Breast epithelium (tissue), 4 donors: ENCODE measurements at regions not wholly inside any gene's neighbourhood (a gene's known extent, or its start where the extent isn't known, plus 50 kb on each side); places are given as distances from the start of the nearest gene placed in this dataset.

Experiments
- DNase-seq, 2 donors: peaks; one replicate each; pipeline ENCODE4 v3.0.0-alpha.2; 2019; ENCODE audit warnings: low spot score in 2 of 2
- H3K27ac ChIP-seq, 2 donors: fragments of 200-600 bp; sonication (generic) in 1 of 2; one replicate each; pipeline ENCODE4 v1.5.1; 2016 to 2019; ENCODE audit warnings: mild to moderate bottlenecking in 1 of 2
- H3K27me3 ChIP-seq, 2 donors: fragments of 200-600 bp; sonication (generic) in 1 of 2; one replicate each; pipeline versions ENCODE4 v1.5.1 to v1.6.0; 2017 to 2019; ENCODE audit warnings: control low read depth in 1 of 2, mild to moderate bottlenecking in 1 of 2
- H3K36me3 ChIP-seq: fragments of 200-600 bp; one replicate; pipeline ENCODE4 v1.5.1; 2019
- H3K4me1 ChIP-seq, 2 donors: fragments of 200-600 bp; sonication (generic); one replicate each; pipeline ENCODE4 v1.5.1; 2016 to 2019; ENCODE audit warnings: control low read depth in 1 of 2
- H3K4me3 ChIP-seq, 3 donors: fragments of 200-600 bp; sonication (generic); 1 replicate in 2 of 3; 2 replicates in 1 of 3; pipeline ENCODE4 v1.5.1; 2016 to 2019; ENCODE audit warnings: mild to moderate bottlenecking in 3 of 3, moderate library complexity in 2 of 3
- H3K9me3 ChIP-seq, 2 donors: fragments of 200-600 bp; sonication (generic) in 1 of 2; one replicate each; pipeline ENCODE4 v1.5.1; 2016 to 2019; ENCODE audit warnings: control low read depth in 1 of 2
- POLR2A ChIP-seq: fragments of 450-650 bp; IDR thresholded peaks from one replicate; pipeline ENCODE4 v1.6.1; 2016; ENCODE audit warnings: antibody characterized with exemption, mild to moderate bottlenecking, moderate library complexity
- POLR2AphosphoS5 ChIP-seq, 3 donors: sonication (generic); formaldehyde crosslinking; IDR thresholded peaks; one replicate each; pipeline ENCODE4 v1.6.1; 2017; ENCODE audit warnings: antibody characterized with exemption in 3 of 3
- intact Hi-C: fragments of 100-400 bp; cut with DNase I; formaldehyde crosslinking; loops from one replicate; pipeline ENCODE4 v1.15.1; 2023; ENCODE audit warnings: low total_unique reads
- TF ChIP-seq, protein P1 (sequence below), 3 donors: fragments of 450-650 bp; IDR thresholded peaks; one replicate each; pipeline ENCODE4 v1.5.1; 2016 to 2017; ENCODE audit warnings: antibody characterized with exemption in 3 of 3, mild to moderate bottlenecking in 3 of 3, moderate library complexity in 3 of 3

DNA sequence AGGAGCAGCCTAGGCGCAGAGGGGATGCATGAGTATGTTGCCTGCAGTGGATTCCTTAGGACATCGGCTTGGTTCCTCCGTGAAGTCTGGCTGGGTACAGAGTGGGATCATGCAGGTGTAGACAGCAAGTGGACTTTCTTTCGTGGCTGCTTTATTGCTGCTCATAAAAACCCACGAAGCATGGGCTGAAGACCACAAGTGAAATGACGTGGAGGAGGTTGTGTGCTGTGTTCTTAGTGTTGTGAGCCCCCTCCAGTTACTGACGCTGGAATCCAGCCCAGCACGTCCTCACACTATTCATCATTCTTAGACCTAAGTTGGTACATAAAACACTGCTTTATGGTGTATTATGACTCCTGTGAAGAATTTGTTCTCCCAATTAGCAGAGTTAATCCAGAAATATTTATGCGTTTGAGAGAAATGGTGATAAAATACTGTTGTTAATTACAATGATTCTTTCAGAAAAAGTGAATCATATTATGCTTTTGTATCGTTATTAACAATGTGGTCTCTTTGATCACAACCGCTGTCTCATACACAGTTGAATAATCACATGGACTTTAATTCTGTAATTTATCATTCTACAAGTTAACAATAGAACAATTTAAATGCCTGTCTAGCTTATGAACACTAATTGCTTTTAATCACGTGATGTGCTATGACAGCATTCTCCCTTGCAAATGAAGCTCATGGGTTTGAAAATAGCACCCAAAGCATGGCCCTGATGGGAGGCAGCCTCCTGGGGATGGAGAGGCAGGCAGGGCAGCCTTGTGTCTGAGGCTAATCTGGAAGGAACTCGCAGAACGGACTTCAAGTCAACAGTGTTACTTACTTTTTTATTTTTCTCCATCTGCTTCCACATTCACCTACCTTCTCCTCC, 233.9 kb upstream of the SYNDIG1 start:
- no peaks in the 10 kb centered on the region for H3K4me1 ChIP-seq
- no peak overlapping the region for H3K27ac ChIP-seq
- intact Hi-C loops = no loop called here
- H3K36me3 ChIP-seq = no peaks in the 10 kb centered on the region
- TF ChIP-seq, protein P1, sequence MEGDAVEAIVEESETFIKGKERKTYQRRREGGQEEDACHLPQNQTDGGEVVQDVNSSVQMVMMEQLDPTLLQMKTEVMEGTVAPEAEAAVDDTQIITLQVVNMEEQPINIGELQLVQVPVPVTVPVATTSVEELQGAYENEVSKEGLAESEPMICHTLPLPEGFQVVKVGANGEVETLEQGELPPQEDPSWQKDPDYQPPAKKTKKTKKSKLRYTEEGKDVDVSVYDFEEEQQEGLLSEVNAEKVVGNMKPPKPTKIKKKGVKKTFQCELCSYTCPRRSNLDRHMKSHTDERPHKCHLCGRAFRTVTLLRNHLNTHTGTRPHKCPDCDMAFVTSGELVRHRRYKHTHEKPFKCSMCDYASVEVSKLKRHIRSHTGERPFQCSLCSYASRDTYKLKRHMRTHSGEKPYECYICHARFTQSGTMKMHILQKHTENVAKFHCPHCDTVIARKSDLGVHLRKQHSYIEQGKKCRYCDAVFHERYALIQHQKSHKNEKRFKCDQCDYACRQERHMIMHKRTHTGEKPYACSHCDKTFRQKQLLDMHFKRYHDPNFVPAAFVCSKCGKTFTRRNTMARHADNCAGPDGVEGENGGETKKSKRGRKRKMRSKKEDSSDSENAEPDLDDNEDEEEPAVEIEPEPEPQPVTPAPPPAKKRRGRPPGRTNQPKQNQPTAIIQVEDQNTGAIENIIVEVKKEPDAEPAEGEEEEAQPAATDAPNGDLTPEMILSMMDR (IDR thresholded peaks at IDR 0.05) = no peak
- TF ChIP-seq POLR2AphosphoS5 (IDR thresholded peaks at IDR 0.05) (no peak), POLR2A (no peak)
- DNase-seq = no peak
- no peaks in the 10 kb centered on the region for H3K9me3 ChIP-seq
- no peaks in the 10 kb centered on the region for H3K27me3 ChIP-seq
- H3K4me3 ChIP-seq = no peak overlapping the region

DNA sequence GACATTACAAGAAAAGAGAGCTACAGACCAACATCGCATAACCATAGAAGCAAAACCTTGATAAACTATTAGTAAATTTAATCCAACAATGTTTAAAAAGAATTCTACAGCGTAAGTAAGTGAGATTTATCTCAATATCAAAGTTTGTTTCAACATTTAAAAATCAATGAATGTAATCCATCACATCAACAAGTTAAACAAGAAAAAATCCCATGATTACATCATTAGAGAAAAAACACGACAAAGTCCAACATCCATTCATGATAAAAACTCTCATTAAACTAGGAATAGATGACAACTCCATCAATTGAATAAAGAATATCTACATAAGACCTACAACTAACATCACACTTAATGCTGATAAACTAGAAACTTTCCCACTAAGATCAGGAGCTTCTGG, 239.0 kb upstream of the GGTLC1 start:
- no peaks in the 10 kb centered on the region for H3K36me3 ChIP-seq
- intact Hi-C loops = no loop called here
- H3K9me3 ChIP-seq = no peaks in the 10 kb centered on the region
- no peak for DNase-seq
- H3K4me1 ChIP-seq = no peaks in the 10 kb centered on the region
- H3K27me3 ChIP-seq = no peaks in the 10 kb centered on the region
- H3K27ac ChIP-seq = no peak overlapping the region
- H3K4me3 ChIP-seq = no peak overlapping the region
- TF ChIP-seq POLR2A (no peak), POLR2AphosphoS5 (IDR thresholded peaks at IDR 0.05) (no peak)

DNA sequence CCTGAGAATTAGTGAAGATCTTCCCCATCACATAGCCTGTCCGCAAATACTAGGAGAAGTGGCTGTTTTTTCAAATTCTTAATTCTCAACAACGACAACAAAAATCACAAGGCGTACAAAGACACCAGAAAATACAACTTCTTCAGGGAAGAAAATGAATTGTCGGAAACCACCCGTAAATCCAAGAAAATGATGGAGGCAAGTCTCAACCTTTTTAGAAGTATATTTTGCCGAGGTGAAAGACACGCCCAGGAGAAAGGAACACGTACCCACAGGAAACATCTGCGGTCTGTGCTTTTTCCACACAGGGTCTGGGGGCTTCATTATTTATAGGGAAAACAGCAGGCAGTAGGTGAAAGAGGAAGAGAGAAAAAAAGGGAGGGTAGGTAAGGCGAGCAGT, 223.9 kb upstream of the GGTLC1 start:
- Histone ChIP-seq H3K36me3 (no peaks in the 10 kb centered on the region), H3K9me3 (no peaks in the 10 kb centered on the region), H3K4me1 (no peaks in the 10 kb centered on the region), H3K27ac (no peak overlapping the region), H3K27me3 (peaks cover 0 to 17% of the 10 kb centered on the region in 2 donors), H3K4me3 (no peak overlapping the region)
- no peak for DNase-seq
- intact Hi-C loops = no loop called here
- TF ChIP-seq, protein P1 (IDR thresholded peaks at IDR 0.05) = no peak
- TF ChIP-seq POLR2A (no peak), POLR2AphosphoS5 (IDR thresholded peaks at IDR 0.05) (no peak)

DNA sequence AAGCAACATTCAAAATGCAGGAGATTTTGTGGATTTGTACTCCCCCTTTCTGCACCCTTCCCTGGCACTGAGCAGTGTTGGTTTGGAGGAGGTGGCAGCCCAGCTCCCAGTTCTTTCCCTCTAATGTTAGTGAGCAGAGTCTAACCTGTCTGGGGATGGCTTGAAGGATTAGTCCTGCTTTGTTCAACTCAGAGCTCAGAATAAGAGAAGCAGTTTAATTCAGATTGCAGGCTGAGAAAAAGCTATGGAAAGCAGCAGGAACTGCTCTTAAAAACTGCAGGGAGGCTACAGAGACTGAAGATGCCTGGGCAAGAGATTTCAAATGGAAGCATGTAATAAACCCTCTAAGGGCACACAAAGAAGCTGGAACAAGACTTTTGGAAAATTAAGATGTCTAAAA, 223.4 kb upstream of the GGTLC1 start:
- DNase-seq = no peak
- H3K4me1 ChIP-seq = no peaks in the 10 kb centered on the region
- no peak overlapping the region for H3K27ac ChIP-seq
- H3K27me3 ChIP-seq = peaks cover 0 to 17% of the 10 kb centered on the region in 2 donors
- TF ChIP-seq POLR2A (no peak), POLR2AphosphoS5 (IDR thresholded peaks at IDR 0.05) (no peak)
- TF ChIP-seq, protein P1 (IDR thresholded peaks at IDR 0.05) = no peak
- H3K36me3 ChIP-seq = no peaks in the 10 kb centered on the region
- H3K4me3 ChIP-seq = no peak overlapping the region
- no peaks in the 10 kb centered on the region for H3K9me3 ChIP-seq
- intact Hi-C loops = no loop called here

DNA sequence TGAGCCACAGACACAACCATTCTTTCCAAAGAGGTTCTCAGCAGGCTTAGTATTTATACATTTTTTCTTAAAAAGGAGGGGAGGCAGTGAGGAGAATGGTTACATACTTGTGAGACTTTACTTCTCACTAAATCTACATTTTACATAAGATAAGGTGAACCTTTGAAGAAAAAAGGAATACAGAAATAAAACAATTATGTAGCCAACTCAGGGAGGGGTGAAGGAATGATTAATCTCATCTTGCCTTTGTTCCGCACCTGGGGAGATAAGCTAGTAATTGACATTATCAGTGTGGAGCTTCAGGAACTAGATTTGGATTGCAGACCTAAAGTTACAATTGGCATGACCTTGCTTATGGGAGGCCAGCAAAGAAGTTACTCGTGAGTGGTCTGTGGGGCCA, 221.8 kb upstream of the GGTLC1 start:
- TF ChIP-seq, protein P1 (IDR thresholded peaks at IDR 0.05) = no peak
- TF ChIP-seq POLR2A = no peak
- Histone ChIP-seq H3K9me3 (no peaks in the 10 kb centered on the region), H3K27me3 (peaks cover 0 to 17% of the 10 kb centered on the region in 2 donors), H3K4me3 (no peak overlapping the region), H3K4me1 (no peaks in the 10 kb centered on the region), H3K36me3 (no peaks in the 10 kb centered on the region), H3K27ac (no peak overlapping the region)
- no peak for DNase-seq
- intact Hi-C loops = no loop called here
